Stimulated activated naive CD4-positive, alpha-beta T cell (primary cell): ENCODE measurements at regions not wholly inside any gene's neighbourhood (a gene's known extent, or its start where the extent isn't known, plus 50 kb on each side); places are given as distances from the start of the nearest gene placed in this dataset.
A peak's percentile ranks its signal among the peaks of the same experiment; 100 is the strongest.
"Not testable (repeated sequence)": the region's sequence is repeated elsewhere in the genome, so short reads cannot be mapped to it uniquely, and the experiment has no call there.

Experiments used
- DNase-seq, 6 experiments: peaks; one replicate each; lab custom pipeline; 2025; lab: John Stamatoyannopoulos, UW

DNA sequence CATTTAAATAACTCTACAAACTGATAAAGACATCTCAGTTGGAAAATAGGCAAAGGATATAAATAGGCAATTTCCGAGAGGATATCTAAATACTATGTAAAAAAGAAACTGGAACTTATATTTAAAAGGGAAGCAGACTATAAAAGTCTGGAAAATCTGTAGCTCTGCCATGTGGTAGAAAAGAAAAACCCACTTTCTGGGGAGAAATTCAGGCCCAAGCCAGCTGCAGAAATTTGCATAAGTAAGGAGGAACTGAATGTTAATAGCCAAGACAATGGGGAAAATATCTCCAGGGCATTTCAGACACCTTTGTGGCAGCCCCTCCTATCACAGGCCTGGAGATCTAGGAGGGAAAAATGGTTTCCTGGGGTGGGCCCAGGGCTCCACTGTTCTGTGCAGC, 97.8 kb upstream of the ZBED5 start:
- no peak for DNase-seq

DNA sequence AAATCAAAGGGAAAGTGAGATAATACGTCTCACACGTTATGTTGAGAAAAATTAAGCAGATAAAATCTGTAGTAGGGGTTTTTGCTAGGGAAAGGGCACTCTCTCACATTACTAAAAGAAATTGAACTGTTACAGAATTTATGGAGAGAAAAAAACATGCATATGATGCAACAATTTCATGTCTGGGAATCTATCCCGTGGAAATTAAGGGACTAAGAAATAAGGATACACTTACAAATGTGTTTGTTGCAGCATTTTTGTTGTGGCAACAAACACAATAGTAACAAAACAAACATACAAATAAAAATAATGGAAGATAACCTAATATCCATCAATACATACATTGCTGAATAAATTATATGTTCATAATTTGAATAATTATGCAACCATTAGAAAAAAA, 96.3 kb upstream of the ZBED5 start:
- DNase-seq, result no peak

DNA sequence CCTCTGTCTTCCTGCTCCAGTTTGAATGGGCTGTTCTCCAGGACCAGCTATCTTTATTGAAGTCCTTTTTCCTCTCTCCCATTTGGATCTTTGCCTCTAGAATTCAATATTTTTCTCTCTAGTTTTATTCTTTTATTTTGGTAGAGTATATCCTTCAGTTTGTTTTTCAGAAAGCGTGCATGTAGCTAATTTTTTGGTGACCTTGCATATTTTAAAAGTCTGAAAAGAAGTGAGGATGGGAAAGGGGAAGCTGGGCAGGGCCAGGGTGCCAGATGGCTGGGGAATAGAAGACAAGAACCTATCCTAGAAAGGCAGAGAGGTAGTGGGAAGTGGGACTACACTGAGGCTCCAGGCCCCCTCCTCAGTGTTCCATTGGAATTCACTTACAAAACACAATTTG, 95.0 kb upstream of the ZBED5 start:
- DNase-seq, result no peak

DNA sequence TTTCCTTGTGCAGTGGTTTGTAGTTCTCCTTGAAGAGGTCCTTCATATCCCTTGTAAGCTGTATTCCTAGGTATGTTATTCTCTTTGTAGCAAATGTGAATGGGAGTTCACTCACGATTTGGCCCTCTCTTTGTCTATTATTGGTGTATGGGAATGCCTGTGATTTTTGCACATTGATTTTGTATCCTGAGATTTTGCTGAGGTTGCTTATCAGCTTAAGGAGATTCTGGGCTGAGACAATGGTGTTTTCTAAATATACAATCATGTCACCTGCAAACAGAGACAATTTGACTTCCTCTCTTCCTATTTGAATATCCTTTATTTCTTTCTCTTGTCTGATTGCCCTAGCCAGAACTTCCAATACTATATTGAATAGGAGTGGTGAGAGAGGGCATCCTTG, 90.1 kb upstream of the ZBED5 start:
- not testable (repeated sequence) for DNase-seq

DNA sequence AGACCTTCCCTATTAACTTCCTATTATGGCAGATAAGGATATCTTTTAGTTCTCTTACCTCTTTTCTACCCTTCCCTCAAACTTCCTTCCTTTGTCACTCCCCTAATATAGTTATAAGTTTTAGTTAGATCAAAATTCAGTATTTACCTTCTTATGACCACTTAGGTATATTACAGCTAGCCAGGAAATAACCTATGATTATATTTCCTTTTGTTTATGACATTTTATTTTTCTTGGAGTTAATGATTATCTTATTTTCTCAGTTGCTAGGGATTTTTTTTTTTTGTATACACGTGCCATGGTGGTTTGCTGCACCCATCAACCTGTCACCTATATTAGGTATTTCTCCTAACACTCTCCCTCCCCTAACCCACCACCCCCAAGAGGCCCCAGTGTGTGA, 88.2 kb upstream of the ZBED5 start:
- no peak for DNase-seq

DNA sequence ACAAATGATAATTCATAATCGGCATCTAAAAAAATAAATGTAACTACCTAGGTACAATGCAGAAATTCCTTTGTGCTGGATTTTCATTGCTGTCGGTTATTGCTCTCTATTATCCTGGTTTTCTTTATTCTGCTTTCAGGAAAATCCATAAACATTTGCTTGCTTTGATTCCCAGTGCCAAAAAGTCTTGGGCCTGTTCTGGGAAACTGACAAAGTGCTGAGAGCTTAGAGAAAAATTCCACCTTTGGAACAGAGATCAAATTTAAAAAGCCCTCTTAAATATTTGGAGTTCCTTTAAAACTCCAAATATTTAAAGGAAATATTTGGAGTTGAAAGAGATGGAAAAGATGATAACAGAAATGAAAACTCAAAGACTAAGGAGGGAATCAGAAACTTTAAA, 87.3 kb upstream of the ZBED5 start:
- no peak for DNase-seq

DNA sequence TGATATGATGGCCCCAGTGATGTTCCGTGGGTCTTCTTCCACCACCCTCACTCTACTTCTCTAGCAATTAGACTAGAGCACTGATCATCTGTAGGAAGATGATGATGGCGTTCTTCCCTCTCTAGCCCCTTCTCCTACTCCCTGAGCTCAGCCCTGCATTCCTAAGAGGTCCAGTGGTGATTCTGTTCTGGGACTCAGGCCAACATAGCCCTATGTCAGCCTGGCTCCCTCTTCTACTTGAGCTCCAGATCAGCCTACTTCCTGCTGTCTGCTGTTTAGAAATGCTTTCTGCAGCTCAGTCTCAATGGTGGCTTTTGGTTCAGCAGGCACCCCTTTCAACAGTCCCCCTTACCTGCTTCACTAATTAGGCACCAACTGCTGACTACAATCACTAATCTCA, 86.1 kb upstream of the ZBED5 start:
- DNase-seq, result no peak

DNA sequence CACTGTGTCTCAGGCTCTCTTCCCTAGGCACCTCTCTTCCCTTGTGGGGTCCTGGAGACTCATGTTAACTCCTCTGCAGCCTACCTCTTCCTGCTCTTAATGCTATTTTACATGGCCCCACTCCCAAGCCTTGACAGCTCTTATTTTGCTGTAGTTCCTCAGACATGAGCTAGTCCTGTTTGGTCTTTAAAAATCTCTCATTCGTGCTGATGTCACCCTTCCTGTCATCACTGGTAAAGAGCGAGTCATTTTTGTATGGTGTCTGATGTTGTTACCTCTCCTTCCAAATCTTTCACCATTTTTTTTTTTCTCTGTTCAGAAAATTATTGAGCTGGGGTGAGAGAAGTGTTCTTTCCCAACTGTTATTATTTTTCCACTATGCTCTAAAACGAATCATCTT, 84.8 kb upstream of the ZBED5 start:
- no peak for DNase-seq

DNA sequence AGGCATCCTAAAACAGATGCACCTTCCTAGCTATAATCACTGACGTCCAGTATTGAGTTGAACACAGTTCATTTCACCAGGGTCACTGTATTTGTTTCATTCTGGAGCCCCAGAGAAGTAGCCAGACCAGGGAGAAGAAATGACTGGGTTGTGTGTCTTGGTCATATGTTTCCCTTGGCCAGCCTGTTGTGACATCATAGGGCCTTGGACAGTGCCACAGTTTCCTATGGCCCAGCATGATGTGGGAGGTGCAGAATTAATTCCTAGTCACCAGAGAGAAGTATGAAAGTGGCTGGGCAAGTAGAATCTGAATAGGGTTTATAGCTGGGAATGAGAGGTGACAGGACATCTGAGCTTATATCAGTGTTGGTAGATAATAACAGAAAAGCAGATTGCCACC, 84.0 kb upstream of the ZBED5 start:
- DNase-seq, result no peak

DNA sequence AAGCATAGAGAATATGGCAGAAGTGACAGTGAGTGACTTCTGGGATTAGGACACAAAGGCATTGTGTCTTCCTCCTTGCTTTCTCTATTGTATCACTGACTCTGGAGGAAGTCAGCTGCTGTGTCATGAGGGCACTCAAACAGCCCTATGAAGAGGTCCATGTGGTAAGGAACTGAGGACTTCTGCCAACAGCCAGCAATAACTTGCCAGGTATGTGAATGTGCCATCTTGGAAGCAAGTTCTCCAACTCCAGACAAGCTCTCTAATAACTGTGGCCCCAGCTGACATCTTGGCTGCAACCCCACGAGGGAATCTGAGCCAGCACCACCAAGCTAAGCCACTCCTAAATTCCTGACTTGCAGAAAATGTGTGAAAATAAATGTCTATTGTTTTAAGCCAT, 83.6 kb upstream of the ZBED5 start:
- no peak for DNase-seq

DNA sequence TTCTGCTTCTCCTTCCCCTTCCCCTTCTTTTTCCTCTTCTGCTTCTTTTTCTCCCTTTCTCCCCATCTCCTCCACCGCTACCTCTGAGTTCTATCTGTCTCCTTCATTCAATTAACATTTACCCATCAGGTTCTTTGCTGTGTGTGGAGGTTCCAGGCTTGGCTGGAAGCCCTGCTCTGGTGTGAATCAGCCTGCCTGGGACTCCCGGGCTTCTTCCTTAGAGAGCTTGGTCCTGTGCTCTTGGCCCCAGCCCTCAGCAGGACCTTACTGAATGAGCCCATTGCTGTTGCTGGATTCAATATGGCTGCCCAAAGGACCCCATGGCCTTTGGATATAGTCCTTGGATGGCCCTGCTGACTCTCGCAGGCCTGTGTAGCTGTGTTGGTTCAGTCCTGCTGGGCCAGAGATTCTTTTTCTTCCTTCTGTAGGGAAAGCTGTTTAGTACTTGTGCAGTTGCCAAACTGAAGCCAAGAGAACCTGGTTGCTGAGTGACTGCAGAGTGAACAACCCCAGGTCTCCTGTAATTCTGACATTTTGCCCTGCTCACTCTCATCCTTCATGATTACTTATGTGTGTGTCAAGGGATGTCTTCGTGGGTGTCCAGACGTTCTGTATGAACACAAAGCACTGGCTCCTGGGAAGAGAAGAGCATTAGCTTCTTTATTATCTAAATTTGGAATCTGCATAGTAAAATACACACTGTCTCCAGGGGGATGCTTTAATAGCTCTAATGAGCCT, 81.0 kb upstream of the ZBED5 start:
- DNase-seq, result no peak

DNA sequence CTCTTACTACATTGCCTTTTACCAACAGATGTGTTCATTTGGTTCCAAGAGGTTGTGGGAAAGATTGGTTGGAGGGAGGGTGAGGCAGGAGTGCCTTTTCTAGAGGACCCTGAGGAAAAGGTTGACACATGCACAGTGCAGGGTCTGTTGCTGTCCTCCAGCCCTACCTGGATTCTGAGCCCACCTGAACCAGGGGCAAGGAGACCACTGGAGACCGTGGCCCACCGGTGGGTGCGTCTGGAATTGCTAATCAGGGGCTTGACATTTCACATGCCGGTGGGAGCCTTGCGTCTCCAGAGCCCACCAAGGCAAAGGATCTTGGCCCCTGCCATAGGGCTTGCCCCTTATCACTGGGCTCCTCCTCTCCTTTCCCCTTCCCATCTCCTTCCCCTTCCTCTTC, 80.4 kb upstream of the ZBED5 start:
- no peak for DNase-seq

DNA sequence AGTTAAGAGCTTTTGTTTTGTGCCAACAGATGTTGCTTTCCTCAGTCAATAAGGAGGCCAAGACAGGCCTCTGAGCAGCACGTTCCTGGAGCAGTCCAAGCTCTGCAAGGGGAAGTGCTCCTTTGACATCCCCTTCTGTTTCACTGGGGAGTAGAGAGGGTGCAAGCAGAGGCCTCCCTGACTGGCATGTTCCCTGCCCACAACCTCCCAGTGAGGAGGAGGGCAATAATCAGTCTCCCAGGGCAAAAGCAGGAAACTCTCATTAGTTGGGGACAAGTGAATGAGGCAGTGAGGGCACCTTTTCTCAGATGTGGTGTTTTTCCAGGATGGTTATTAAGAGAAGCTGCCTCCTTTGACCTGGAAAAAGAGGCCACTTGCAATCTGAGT, 79.5 kb upstream of the ZBED5 start:
- DNase-seq, result no peak

DNA sequence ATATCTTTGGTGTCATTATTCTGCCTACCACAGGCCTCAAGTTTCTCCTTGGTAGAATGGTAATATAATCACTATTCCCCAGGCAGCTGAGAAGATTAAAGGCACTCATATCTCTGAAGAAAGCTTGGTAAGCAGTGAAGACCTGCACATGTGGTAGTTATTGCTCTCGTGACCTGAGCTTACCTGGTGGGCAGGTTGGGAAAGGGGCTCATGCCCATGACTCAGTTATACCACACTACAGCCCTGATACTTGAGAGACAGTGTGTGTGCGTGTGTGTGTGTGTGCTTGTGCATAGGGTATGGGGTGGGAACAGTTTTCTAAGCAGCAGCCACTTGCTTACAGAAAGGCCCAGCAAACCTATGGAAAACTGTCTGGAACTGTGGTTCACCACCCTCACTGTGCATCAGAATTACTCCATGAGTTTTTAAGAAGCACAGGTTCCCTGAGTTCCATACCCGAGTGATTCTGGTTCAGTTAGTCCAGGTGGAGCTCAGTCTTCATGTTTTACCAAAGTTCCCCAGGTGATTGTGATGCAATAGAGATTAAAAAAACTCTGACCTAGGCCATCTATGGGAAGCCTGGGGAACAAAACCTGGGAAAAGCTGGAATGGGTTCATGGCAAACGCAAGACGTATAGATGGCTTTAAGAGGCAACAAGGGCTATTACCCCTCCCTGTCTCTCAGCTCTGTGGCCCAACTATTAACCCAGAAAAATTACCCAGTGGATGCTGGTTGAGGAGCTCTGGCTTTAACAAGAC, 79.0 kb upstream of the ZBED5 start:
- DNase-seq, result no peak

DNA sequence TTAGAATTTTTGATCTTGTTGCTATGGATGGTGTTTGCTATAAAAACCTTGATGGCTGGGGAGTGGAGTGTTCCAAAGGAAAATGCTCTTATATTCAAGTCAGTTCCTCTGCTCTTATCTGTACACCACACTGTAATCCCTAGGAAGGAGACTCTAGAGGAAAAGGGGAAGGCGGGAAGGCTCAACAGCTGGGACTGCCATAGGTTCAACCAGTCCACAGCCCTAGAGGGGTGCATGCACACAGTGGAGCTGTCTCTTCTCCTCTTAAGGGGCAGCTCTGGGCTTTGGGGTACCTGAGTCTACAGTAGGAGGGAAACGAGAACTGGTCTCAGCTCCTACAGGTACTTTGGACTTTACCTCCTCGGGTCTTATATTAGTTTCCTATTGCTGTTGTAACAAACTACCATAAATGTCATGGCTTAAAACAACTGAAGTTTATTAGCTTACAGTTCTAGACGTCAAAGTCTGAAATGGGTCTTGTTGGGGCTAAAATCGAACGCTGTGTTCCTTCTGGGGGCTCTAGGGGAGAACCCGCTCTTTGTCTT, 77.2 kb upstream of the ZBED5 start:
- DNase-seq, result no peak

DNA sequence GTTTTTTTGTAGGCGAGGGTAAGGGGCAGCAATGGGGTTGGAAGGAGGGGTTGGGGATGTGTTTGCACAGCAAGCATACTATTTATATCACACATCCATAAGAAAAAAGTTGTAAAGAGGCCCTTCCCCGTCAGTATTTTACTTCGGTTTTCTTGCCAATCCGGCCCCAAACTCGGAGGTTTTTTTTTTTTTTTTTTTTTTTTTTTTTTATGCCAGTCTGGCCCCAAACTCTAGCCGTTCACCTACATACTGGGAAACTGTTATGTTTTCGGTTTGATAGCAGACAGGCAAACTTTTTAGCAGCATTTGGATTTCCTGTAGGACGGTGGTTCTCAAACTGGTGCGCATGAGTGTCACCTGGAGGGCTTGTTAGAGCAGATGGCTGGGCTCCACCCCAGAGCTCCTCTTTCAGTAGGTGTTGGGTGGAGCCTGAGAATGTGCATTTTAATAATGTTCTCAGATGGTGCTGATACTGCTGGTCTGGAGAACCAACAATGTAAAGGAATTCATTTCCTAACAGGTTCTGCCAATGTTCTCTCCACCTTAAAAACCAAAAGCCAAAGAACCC, 76.5 kb upstream of the ZBED5 start:
- DNase-seq, result peak in 2 of 6 experiments; percentile 19 to 50

DNA sequence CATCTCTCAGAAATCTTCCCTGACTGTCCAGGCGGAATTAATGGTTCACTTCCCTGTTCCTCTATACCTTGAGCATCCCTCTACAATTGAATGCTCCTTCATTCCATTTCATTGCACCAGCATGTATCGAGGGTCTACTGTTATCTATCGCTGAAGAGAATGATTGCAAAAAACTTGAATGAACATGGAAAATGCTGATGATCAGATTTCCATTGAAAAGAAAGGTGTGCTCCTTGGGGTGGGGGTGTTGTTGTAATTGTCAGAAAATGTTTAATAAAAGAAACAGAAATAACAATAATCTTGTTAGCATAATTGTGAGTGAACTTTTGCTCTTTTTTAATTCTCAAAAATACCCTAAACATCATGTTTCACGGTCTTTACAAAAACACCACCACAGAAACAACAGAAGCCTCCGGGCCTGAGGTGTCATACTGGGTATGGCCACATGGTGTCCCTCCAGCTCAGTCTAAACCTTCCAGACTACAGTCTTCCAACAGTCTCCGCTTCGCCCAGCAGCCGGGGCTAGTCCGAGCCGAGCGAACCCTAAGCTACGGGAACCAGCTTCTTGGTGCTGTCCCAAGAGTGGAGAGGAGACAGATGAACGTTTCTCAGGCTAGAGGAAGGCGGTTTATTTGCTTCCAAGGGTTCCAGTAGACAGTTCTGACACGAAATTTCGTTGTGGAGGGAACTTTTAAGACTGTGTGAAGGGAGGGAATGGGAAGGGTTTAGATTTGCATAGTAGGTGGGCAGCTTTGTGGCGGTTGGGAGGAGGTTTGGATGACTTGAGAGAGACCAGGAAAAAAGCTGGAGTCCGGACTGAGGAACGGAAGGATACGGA, 75.8 kb upstream of the ZBED5 start:
- DNase-seq, result peak; percentile 49 to 77 (median 72)

DNA sequence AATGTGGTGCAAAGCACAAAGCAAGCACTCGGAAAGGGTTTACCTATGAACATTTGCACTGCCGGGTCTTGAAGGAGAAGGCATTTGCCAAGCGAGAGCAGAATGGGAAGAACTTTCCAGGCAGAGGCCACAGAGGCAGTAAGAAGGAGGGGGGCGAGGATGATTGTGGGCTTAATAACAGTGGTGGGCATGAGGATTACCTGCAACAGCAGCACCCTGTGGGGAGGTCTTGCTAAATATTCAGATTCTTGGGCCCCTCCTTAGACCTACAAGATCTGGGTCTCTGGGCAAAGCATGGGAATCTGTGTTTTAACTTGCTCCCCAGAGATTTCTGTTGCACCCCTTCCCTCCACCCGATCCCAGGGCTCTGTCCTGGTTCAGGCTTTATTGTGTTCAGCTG, 75.1 kb upstream of the ZBED5 start:
- no peak for DNase-seq

DNA sequence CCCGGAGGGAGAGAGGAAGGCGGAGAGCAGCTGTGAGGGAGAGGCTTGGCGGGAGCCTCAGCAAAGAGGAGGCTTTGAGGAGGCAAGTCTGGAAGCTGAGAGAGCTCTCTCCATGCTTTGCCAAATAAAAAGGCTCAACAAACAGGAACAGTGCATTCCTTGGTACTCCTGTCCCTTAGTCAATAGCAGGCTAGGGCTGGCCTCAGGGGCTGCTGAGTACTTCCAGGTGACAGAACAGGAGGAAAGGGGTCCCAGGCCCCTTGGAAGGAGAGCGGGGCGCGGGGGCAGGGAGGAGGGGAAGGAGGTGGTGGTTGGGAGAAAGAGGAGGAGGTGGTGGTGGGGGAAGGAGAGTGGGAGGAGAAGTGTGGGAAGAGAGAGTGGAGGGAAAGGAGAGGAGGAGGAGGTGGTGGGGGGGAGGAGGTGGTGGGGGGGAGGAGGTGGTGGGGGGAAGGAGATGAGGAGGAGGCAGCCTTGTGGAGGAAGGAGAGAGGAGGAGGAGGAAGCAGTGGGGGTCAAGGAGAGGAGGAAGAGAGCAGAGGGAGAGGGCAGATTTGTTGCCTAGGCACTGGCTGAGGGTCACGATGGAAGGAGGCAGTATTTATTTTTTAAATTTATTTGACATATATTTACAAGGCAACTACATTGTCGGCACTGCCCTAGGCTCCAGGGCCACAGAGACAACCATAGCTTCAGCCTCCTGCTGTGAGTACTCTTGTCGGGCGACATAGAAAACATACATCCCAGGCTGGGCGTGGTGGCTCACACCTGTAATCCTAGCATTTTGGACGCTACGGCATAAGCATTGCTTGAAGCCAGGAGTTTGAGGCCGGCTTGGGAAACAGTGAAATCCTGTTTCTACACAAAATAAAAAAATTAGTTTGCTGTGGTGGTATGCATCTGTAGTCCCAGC, 74.2 kb upstream of the ZBED5 start:
- peak in 2 of 6 experiments; percentile 14 to 35 for DNase-seq

DNA sequence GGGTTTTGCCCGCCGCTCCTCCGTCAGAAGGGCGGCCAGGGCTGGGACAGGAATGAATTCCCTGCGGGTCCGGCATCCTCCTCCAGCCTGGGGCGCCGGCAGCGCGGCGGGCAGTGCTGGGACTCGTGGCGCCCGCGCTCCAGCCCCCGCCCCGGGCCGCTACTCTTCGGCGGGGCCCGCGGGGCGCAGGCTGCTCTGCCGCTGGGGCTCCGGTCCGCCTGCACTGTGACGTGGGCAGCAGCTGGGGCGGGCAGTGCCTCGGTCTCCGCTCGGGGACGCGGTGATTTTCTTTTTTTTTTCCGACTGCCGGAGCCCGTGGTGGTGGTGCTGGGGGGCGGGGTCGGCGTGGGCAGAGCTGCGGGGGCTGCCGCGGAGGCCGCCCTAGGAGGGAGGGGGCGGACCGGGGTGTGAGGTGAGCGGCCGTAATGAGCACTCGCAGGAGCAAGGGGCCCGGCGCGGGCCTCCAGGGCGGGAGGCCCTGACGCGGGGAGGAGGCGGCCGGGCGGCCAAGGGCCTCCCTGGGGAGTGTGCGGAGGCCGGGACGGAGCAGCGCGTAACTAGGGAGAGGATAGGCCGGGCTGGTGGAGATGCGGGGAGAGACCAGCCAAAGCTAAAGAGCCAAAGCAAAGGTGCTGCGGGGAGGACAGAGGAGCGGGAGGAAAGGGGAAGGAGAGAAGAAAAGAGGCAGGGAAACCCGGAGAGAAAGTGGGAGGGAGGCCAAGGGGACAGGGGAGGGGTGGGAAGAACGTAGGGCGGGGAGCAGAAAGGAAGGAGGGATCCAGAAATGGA, 73.3 kb upstream of the ZBED5 start:
- peak in 5 of 6 experiments; percentile 15 to 59 (median 40) for DNase-seq
